ENCODE measurements at regions not wholly inside any gene's neighbourhood (a gene's known extent, or its start where the extent isn't known, plus 50 kb on each side); places are given as distances from the start of the nearest gene placed in this dataset.

- H3K4me3 ChIP-seq (replicated peaks; ENCODE audit: low read depth, low read length): no peak overlapping the region
- DNase-seq (ENCODE audit: extremely low read depth, low read depth): no peak
- TF ChIP-seq, protein P1, sequence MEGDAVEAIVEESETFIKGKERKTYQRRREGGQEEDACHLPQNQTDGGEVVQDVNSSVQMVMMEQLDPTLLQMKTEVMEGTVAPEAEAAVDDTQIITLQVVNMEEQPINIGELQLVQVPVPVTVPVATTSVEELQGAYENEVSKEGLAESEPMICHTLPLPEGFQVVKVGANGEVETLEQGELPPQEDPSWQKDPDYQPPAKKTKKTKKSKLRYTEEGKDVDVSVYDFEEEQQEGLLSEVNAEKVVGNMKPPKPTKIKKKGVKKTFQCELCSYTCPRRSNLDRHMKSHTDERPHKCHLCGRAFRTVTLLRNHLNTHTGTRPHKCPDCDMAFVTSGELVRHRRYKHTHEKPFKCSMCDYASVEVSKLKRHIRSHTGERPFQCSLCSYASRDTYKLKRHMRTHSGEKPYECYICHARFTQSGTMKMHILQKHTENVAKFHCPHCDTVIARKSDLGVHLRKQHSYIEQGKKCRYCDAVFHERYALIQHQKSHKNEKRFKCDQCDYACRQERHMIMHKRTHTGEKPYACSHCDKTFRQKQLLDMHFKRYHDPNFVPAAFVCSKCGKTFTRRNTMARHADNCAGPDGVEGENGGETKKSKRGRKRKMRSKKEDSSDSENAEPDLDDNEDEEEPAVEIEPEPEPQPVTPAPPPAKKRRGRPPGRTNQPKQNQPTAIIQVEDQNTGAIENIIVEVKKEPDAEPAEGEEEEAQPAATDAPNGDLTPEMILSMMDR (IDR thresholded peaks at IDR 0.05; ENCODE audit: low read depth, low read length, missing control alignments): no peak
These were observed 1005.7 kb downstream of the UQCRFS1 start for GRCh38 chr19:28207244-28207643.

DNA sequence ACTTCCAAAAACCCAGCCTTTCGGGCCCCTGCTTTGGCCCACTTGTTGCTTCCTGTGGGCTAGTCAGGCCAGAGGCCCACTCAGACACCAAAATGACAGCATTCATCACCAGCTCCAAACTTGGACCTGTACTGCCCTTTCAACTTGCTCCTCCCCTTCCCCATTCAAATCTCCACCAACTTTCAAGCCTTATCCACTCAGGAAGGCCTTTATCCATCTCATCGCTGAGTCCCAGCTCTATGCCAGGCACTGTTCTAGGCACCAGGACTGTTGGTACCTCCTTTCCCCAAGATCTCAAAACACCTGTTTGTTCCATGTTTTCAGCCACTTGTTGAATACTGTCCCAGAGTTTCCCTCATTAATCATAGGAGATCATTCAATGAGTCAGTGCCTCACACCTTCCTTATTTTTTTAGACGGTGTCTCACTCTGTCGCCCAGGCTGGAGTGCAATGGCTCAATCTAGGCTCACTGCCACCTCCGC, 1011.4 kb downstream of the UQCRFS1 start:
- no peak for DNase-seq (ENCODE audit: extremely low read depth, low read depth)
- TF ChIP-seq, protein P1 (IDR thresholded peaks at IDR 0.05; ENCODE audit: low read depth, low read length, missing control alignments): no peak
- no peak overlapping the region for H3K4me3 ChIP-seq (replicated peaks; ENCODE audit: low read depth, low read length)

GRCh38 chr19:28199323-28199722, 1013.6 kb downstream of the UQCRFS1 start:
- no peak for DNase-seq (ENCODE audit: extremely low read depth, low read depth)
- TF ChIP-seq, protein P1 (IDR thresholded peaks at IDR 0.05; ENCODE audit: low read depth, low read length, missing control alignments): no peak
- H3K4me3 ChIP-seq (replicated peaks; ENCODE audit: low read depth, low read length): no peak overlapping the region

- no peak overlapping the region for H3K4me3 ChIP-seq (replicated peaks; ENCODE audit: low read depth, low read length)
- TF ChIP-seq, protein P1 (IDR thresholded peaks at IDR 0.05; ENCODE audit: low read depth, low read length, missing control alignments): no peak
- DNase-seq (ENCODE audit: extremely low read depth, low read depth): no peak
These were observed 1016.0 kb downstream of the UQCRFS1 start for GRCh38 chr19:28196961-28197360.

GRCh38 chr19:28196101-28196500, 1016.9 kb downstream of the UQCRFS1 start:
- TF ChIP-seq, protein P1 (IDR thresholded peaks at IDR 0.05; ENCODE audit: low read depth, low read length, missing control alignments): no peak
- no peak for DNase-seq (ENCODE audit: extremely low read depth, low read depth)
- H3K4me3 ChIP-seq (replicated peaks; ENCODE audit: low read depth, low read length): no peak overlapping the region

- DNase-seq (ENCODE audit: extremely low read depth, low read depth): no peak
- TF ChIP-seq, protein P1 (IDR thresholded peaks at IDR 0.05; ENCODE audit: low read depth, low read length, missing control alignments): no peak
- no peak overlapping the region for H3K4me3 ChIP-seq (replicated peaks; ENCODE audit: low read depth, low read length)
These were observed 1027.3 kb downstream of the UQCRFS1 start for GRCh38 chr19:28185646-28186045.

DNA sequence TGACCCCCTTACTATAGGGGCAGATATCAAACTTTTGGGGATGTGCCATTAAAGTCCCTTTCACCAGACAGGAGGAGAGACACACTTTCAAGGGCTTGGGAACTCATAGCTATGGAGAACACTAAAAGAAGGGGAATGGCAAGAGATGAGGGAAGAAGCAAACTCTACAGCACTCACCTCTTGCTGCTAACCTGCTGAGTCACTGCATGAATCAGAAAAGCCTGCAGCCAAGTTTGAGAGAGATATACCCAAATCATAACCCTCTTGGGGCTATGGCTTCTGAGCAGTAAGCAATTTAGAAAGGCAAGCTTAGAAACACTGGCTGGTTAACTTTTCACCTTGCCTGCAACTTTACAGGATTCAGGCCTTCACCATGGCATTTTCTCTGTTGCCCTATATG, 1028.0 kb downstream of the UQCRFS1 start:
- TF ChIP-seq, protein P1 (IDR thresholded peaks at IDR 0.05; ENCODE audit: low read depth, low read length, missing control alignments): no peak
- no peak overlapping the region for H3K4me3 ChIP-seq (replicated peaks; ENCODE audit: low read depth, low read length)
- DNase-seq (ENCODE audit: extremely low read depth, low read depth): no peak
